A549 (cell line): ENCODE measurements at regions not wholly inside any gene's neighbourhood (a gene's known extent, or its start where the extent isn't known, plus 50 kb on each side); places are given as distances from the start of the nearest gene placed in this dataset.

Experiments used
- ATAC-seq, 2 experiments: fragments of 200-7000 bp in 1 of 2; fragments of >200 bp in 1 of 2; cut with Nextera tagmentation in 1 of 2; cut with Tn5 transposase in 1 of 2; 3 replicates each; pipeline versions ENCODE4 v1.8.0 to v1.9.1; 2018 to 2020; ENCODE audit warnings: mild to moderate bottlenecking in 1 of 2, moderate library complexity in 1 of 2
- CTCF ChIA-PET: fragments of 300-600 bp; sonication (Branson Sonifier 250); formaldehyde crosslinking; extraction: SDS; loops from one replicate; lab custom pipeline; 2021; ENCODE audit warnings: antibody characterized with exemption, inconsistent platforms; lab: Yijun Ruan, JAX
- POLR2A ChIA-PET: fragments of 350-600 bp; formaldehyde crosslinking; extraction: SDS; loops from one replicate; lab custom pipeline; 2021; ENCODE audit warnings: antibody characterized with exemption, inconsistent platforms; lab: Yijun Ruan, JAX
- DNase-seq, 2 experiments: peaks; one replicate each; pipeline versions ENCODE4 v3.0.0 to v3.0.0-alpha.2; 2011 to 2016; ENCODE audit warnings: low read depth in 1 of 2, low spot score in 1 of 2
- FAIRE-seq: peaks from 2 replicates; lab custom pipeline; 2011; peaks lifted over from hg19 to GRCh38; lab: Jason Lieb, UNC
- H3K27ac ChIP-seq, 2 experiments: fragments of >200 bp; sonication (Bioruptor Twin); formaldehyde crosslinking; 3 replicates each; pipeline ENCODE4 v1.5.1; 2016 to 2017
- H3K4me1 ChIP-seq: fragments of >200 bp; sonication (Bioruptor Twin); formaldehyde crosslinking; 3 replicates; pipeline ENCODE4 v1.6.1; 2016
- H3K4me2 ChIP-seq: fragments of >200 bp; sonication (Bioruptor Twin); formaldehyde crosslinking; 3 replicates; pipeline ENCODE4 v1.6.1; 2016
- H3K4me3 ChIP-seq: fragments of >200 bp; sonication (Bioruptor Twin); formaldehyde crosslinking; 3 replicates; pipeline ENCODE4 v1.5.1; 2016
- H3K9me3 ChIP-seq: fragments of >200 bp; sonication (Bioruptor Twin); formaldehyde crosslinking; 3 replicates; pipeline ENCODE4 v1.6.1; 2016
- CBX2 ChIP-seq: fragments of 200-600 bp; sonication (generic); IDR thresholded peaks from 2 replicates; pipeline ENCODE4 v1.6.1; 2016; ENCODE audit warnings: low read depth, mild to moderate bottlenecking, borderline replicate concordance
- CBX8 ChIP-seq: fragments of 200-600 bp; sonication (generic); IDR thresholded peaks from 2 replicates; pipeline ENCODE4 v1.6.1; 2016
- CHD2 ChIP-seq: fragments of 150-350 bp; IDR thresholded peaks from 2 replicates; pipeline ENCODE4 v1.6.1; 2014; ENCODE audit warnings: low read length; ENCODE audit not compliant: partially characterized antibody
- EHF ChIP-seq: fragments of 250-450 bp; sonication (Bioruptor Pico); IDR thresholded peaks from 2 replicates; pipeline ENCODE4 v1.5.0; 2020; ENCODE audit warnings: mild to moderate bottlenecking
- EP300 ChIP-seq, 2 experiments: fragments of >200 bp; sonication (Bioruptor Twin); formaldehyde crosslinking; IDR thresholded peaks; 2 replicates in 1 of 2; 3 replicates in 1 of 2; pipeline ENCODE4 v1.6.1; 2016 to 2017
- GATA3 ChIP-seq: IDR thresholded peaks from 2 replicates; pipeline ENCODE4 v1.6.1; 2012; ENCODE audit warnings: borderline replicate concordance
- HEYL ChIP-seq: fragments of 250-450 bp; sonication (Bioruptor Pico); IDR thresholded peaks from 2 replicates; pipeline ENCODE4 v1.8.0; 2021; ENCODE audit warnings: mild to moderate bottlenecking, moderate library complexity
- JUN ChIP-seq, 2 experiments: fragments of >200 bp; sonication (Bioruptor Twin); formaldehyde crosslinking; IDR thresholded peaks; 2 replicates in 1 of 2; 3 replicates in 1 of 2; pipeline ENCODE4 v1.6.1; 2016 to 2017
- JUNB ChIP-seq: fragments of >200 bp; sonication (Bioruptor Twin); formaldehyde crosslinking; IDR thresholded peaks from 2 replicates; pipeline ENCODE4 v1.6.1; 2016
- KDM1A ChIP-seq: fragments of 200-600 bp; sonication (generic); IDR thresholded peaks from 2 replicates; pipeline ENCODE4 v1.6.1; 2016; ENCODE audit warnings: low read depth, mild to moderate bottlenecking
- KDM5A ChIP-seq: fragments of 200-600 bp; sonication (generic); IDR thresholded peaks from 2 replicates; pipeline ENCODE4 v1.6.1; 2016; ENCODE audit warnings: antibody characterized with exemption, mild to moderate bottlenecking
- MAFK ChIP-seq: fragments of 450-650 bp; IDR thresholded peaks from 2 replicates; pipeline ENCODE4 v1.6.1; 2014; ENCODE audit not compliant: partially characterized antibody
- MYC ChIP-seq: IDR thresholded peaks from 2 replicates; pipeline ENCODE4 v1.6.1; 2012; ENCODE audit warnings: mild to moderate bottlenecking, inconsistent platforms, low read length, improper control_type of control experiment, borderline replicate concordance
- NFE2L2 ChIP-seq: fragments of 150-350 bp; conservative IDR thresholded peaks from 2 replicates; pipeline ENCODE4 v1.6.1; 2014; ENCODE audit warnings: low read length
- NR3C1 ChIP-seq: fragments of >200 bp; sonication (Bioruptor Twin); formaldehyde crosslinking; IDR thresholded peaks from 3 replicates; pipeline ENCODE4 v1.6.1; 2017
- PHF8 ChIP-seq: fragments of 200-600 bp; sonication (generic); IDR thresholded peaks from 2 replicates; pipeline ENCODE4 v1.6.1; 2016; ENCODE audit warnings: low read depth, mild to moderate bottlenecking, antibody characterized with exemption, moderate library complexity, borderline replicate concordance
- POLR2A ChIP-seq: IDR thresholded peaks from 2 replicates; pipeline ENCODE4 v1.6.1; 2012; ENCODE audit warnings: mild to moderate bottlenecking, low read length
- RAD21 ChIP-seq, 2 experiments: fragments of >200 bp in 1 of 2; sonication (Bioruptor Twin) in 1 of 2; formaldehyde crosslinking in 1 of 2; IDR thresholded peaks in 1 of 2; conservative IDR thresholded peaks in 1 of 2; 2 replicates in 1 of 2; 3 replicates in 1 of 2; pipeline ENCODE4 v1.6.1; 2012 to 2018; ENCODE audit warnings: inconsistent platforms in 1 of 2
- RARB ChIP-seq: fragments of 250-450 bp; sonication (Bioruptor Pico); IDR thresholded peaks from 2 replicates; pipeline ENCODE4 v1.8.0; 2021; ENCODE audit warnings: mild to moderate bottlenecking, moderate library complexity
- RCOR1 ChIP-seq: fragments of 150-350 bp; IDR thresholded peaks from 2 replicates; pipeline ENCODE4 v1.6.1; 2014; ENCODE audit warnings: antibody characterized with exemption, low read length, low read depth
- SREBF2 ChIP-seq: fragments of 450-650 bp; IDR thresholded peaks from 2 replicates; pipeline ENCODE4 v1.6.1; 2014; ENCODE audit warnings: mild to moderate bottlenecking, moderate library complexity
- ZFP36 ChIP-seq: fragments of 450-650 bp; IDR thresholded peaks from 2 replicates; pipeline ENCODE4 v1.6.1; 2014; ENCODE audit warnings: borderline replicate concordance; ENCODE audit not compliant: partially characterized antibody
- ZNF302 ChIP-seq: fragments of 250-450 bp; sonication (Bioruptor Pico); IDR thresholded peaks from 2 replicates; pipeline ENCODE4 v1.9.0; 2021; ENCODE audit warnings: inconsistent platforms, mild to moderate bottlenecking, moderate library complexity
- ZSCAN20 ChIP-seq: fragments of 250-450 bp; sonication (Bioruptor Pico); IDR thresholded peaks from 2 replicates; pipeline ENCODE4 v1.8.0; 2022; ENCODE audit warnings: mild to moderate bottlenecking, moderate library complexity
- WGBS: methylation state at CpG from one replicate; pipeline ENCODE4 v1.1.6; 2017; ENCODE audit errors: missing lambda C conversion rate; 5-methylcytosine and 5-hydroxymethylcytosine counted together
- TF ChIP-seq, protein P1 (sequence below): IDR thresholded peaks from 2 replicates; pipeline ENCODE4 v1.6.1; 2012
- TF ChIP-seq, protein P2 (sequence below): fragments of 200-600 bp; sonication (generic); IDR thresholded peaks from 2 replicates; pipeline ENCODE4 v1.6.1; 2016; ENCODE audit warnings: antibody characterized with exemption, mild to moderate bottlenecking, moderate library complexity
- TF ChIP-seq, protein P3 (sequence below): IDR thresholded peaks from 2 replicates; pipeline ENCODE4 v1.6.1; 2012

DNA sequence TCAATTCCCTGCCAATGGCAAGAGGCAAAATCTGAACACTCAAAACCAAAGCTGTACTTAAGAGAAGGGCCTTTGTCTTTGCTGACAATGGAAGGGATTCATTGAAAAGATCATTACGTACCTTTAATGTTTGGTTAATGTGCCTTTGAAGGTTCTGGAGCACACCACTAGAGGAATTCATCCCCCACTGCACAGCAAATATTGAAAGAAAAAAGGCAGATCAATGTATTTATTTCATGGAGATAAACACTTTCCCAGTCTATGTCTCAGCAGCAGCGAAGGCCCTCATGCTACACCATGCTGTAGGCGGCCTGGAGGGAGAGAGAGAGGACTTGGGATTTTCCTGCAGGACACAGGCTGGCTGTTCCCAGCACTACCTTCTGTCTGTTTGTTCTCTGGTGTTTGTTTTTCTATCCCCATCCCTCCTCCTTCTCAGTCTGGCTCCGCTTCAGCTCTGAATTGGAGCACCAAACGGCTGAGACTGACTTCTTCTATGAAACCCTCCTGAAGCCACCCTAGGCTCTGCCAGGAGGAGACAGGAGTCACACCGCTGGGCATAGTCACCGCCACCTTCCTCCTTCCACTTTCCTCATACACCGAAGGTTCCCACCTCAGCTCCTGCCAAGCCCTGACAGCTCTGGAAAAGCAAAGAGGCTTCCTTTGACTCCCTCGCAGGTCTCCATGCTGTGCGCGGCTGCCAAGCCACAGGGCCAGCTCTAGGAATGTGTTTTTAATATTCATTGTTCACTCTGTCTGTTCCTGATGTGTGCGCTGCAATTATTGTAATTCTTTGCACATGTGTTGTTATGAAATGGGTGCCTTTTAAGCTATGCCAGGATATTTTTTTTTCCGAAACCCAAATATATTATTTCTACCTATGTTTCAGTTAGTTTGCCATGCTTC is 301.5 kb downstream of the FZD1 start:
- Histone ChIP-seq H3K4me2 (peak overlapping the region; percentile 9; the same call in 1 of the 3 replicates), H3K4me1 (peaks cover 7% of the 10 kb centered on the region; the same call in 2 of the 3 replicates), H3K9me3 (no peaks in the 10 kb centered on the region), H3K4me3 (no peak overlapping the region), H3K27ac (peak overlapping the region in 1 of 2 experiments; percentile 18; a peak in 1 of 6 replicates)
- ChIA-PET POLR2A (no interaction called here), CTCF (no interaction called here)
- WGBS: 54% methylated on average over 13 of the region's 13 CpGs
- ATAC-seq (peak; percentile 51 to 86; a peak in 5 of 6 replicates), DNase-seq (peak in 1 of 2 experiments; percentile 36), FAIRE-seq (no peak)
- TF ChIP-seq EHF (no peak), POLR2A (no peak), CBX2 (no peak), MYC (no peak), KDM5A (no peak), JUN (IDR thresholded peaks at IDR 0.05) (no peak), CHD2 (no peak), RAD21 (conservative IDR thresholded peaks at IDR 0.05 in 1 of 2, IDR thresholded peaks at IDR 0.05 in 1 of 2) (no peak), RARB (CRISPR knock-in tag) (no peak), ZNF302 (CRISPR knock-in tag) (no peak), NFE2L2 (no peak), GATA3 (no peak)
- TF ChIP-seq, protein P1, sequence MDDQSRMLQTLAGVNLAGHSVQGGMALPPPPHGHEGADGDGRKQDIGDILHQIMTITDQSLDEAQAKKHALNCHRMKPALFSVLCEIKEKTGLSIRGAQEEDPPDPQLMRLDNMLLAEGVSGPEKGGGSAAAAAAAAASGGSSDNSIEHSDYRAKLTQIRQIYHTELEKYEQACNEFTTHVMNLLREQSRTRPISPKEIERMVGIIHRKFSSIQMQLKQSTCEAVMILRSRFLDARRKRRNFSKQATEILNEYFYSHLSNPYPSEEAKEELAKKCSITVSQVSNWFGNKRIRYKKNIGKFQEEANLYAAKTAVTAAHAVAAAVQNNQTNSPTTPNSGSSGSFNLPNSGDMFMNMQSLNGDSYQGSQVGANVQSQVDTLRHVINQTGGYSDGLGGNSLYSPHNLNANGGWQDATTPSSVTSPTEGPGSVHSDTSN: no peak

DNA sequence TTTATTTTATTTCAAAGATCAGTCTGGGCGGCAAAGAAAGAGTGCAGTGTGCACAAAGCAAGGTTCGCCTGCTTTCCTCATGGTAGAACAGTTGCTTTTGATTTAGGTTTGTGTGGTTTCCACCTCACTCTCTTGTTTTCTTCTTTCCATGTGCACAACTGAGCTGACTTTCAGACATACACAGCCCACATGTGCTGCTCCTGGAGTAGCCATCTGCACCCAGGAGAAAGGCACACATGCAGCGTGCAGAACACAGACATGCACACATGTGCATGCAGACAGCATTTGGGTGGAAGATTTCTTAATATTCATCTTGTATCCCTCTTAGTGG is 302.1 kb downstream of the FZD1 start:
- DNase-seq (no peak), ATAC-seq (no peak), FAIRE-seq (no peak)
- TF ChIP-seq KDM1A (no peak), SREBF2 (no peak), CBX2 (no peak), PHF8 (no peak), JUNB (no peak), POLR2A (no peak), RCOR1 (no peak), EHF (no peak), HEYL (no peak), CBX8 (no peak), ZFP36 (no peak), ZSCAN20 (CRISPR knock-in tag) (no peak), NR3C1 (no peak), MAFK (no peak), GATA3 (no peak), EP300 (IDR thresholded peaks at IDR 0.05) (no peak)
- TF ChIP-seq, protein P2, sequence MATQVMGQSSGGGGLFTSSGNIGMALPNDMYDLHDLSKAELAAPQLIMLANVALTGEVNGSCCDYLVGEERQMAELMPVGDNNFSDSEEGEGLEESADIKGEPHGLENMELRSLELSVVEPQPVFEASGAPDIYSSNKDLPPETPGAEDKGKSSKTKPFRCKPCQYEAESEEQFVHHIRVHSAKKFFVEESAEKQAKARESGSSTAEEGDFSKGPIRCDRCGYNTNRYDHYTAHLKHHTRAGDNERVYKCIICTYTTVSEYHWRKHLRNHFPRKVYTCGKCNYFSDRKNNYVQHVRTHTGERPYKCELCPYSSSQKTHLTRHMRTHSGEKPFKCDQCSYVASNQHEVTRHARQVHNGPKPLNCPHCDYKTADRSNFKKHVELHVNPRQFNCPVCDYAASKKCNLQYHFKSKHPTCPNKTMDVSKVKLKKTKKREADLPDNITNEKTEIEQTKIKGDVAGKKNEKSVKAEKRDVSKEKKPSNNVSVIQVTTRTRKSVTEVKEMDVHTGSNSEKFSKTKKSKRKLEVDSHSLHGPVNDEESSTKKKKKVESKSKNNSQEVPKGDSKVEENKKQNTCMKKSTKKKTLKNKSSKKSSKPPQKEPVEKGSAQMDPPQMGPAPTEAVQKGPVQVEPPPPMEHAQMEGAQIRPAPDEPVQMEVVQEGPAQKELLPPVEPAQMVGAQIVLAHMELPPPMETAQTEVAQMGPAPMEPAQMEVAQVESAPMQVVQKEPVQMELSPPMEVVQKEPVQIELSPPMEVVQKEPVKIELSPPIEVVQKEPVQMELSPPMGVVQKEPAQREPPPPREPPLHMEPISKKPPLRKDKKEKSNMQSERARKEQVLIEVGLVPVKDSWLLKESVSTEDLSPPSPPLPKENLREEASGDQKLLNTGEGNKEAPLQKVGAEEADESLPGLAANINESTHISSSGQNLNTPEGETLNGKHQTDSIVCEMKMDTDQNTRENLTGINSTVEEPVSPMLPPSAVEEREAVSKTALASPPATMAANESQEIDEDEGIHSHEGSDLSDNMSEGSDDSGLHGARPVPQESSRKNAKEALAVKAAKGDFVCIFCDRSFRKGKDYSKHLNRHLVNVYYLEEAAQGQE: no peak
- TF ChIP-seq, protein P3, sequence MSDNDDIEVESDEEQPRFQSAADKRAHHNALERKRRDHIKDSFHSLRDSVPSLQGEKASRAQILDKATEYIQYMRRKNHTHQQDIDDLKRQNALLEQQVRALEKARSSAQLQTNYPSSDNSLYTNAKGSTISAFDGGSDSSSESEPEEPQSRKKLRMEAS: no peak
- CTCF ChIA-PET: no interaction called here
- no peaks in the 10 kb centered on the region for H3K9me3 ChIP-seq
- no peak overlapping the region for H3K27ac ChIP-seq
- H3K4me3 ChIP-seq: no peak overlapping the region
- no peak overlapping the region for H3K4me2 ChIP-seq
- POLR2A ChIA-PET: no interaction called here
- WGBS: 87% methylated on average over 3 of the region's 3 CpGs
- peaks cover 7% of the 10 kb centered on the region; the same call in 2 of the 3 replicates for H3K4me1 ChIP-seq
